ENCODE measurements at regions not wholly inside any gene's neighbourhood (a gene's known extent, or its start where the extent isn't known, plus 50 kb on each side); places are given as distances from the start of the nearest gene placed in this dataset.

GRCh38 chr6:55696501-55696900 lies 117.5 kb upstream of the HMGCLL1 start:
- DNase-seq (ENCODE audit: low spot score) (no peak), FAIRE-seq (no peak)

- no peak for DNase-seq (ENCODE audit: low spot score)
- no peak for FAIRE-seq
Observed at GRCh38 chr6:55696041-55696440, 117.0 kb upstream of the HMGCLL1 start.

- FAIRE-seq (no peak), DNase-seq (ENCODE audit: low spot score) (no peak)
Observed at GRCh38 chr6:55694759-55695158, 115.8 kb upstream of the HMGCLL1 start.

GRCh38 chr6:55694148-55694547 lies 115.2 kb upstream of the HMGCLL1 start:
- FAIRE-seq: no peak
- peak; percentile 5 for DNase-seq (ENCODE audit: low spot score)

GRCh38 chr6:55679503-55679902 lies 100.5 kb upstream of the HMGCLL1 start:
- DNase-seq (ENCODE audit: low spot score) (no peak), FAIRE-seq (no peak)

GRCh38 chr6:55678330-55679224 lies 99.6 kb upstream of the HMGCLL1 start:
- FAIRE-seq (no peak), DNase-seq (ENCODE audit: low spot score) (no peak)

GRCh38 chr6:55676736-55677135 lies 97.7 kb upstream of the HMGCLL1 start:
- DNase-seq (ENCODE audit: low spot score): no peak
- FAIRE-seq: no peak

- FAIRE-seq: no peak
- no peak for DNase-seq (ENCODE audit: low spot score)
Observed at GRCh38 chr6:55675941-55676340, 96.9 kb upstream of the HMGCLL1 start.

- no peak for FAIRE-seq
Observed at GRCh38 chr6:55674672-55675071, 95.7 kb upstream of the HMGCLL1 start.

GRCh38 chr6:55670850-55671413 lies 91.9 kb upstream of the HMGCLL1 start:
- FAIRE-seq (no peak), DNase-seq (ENCODE audit: low spot score) (no peak)

More at GRCh38 chr6:55674672-55675071, 95.7 kb upstream of the HMGCLL1 start:
- DNase-seq (ENCODE audit: low spot score): no peak

- FAIRE-seq (no peak), DNase-seq (ENCODE audit: low spot score) (no peak)
Observed at GRCh38 chr6:55669028-55669427, 90.0 kb upstream of the HMGCLL1 start.

GRCh38 chr6:55668591-55668990 lies 89.6 kb upstream of the HMGCLL1 start:
- DNase-seq (ENCODE audit: low spot score) (no peak), FAIRE-seq (no peak)

GRCh38 chr6:55667341-55667740 lies 88.3 kb upstream of the HMGCLL1 start:
- FAIRE-seq (no peak), DNase-seq (ENCODE audit: low spot score) (no peak)

- DNase-seq (ENCODE audit: low spot score) (no peak), FAIRE-seq (no peak)
Observed at GRCh38 chr6:55666606-55667225, 87.7 kb upstream of the HMGCLL1 start.

- FAIRE-seq: no peak
- DNase-seq (ENCODE audit: low spot score): no peak
Observed at GRCh38 chr6:55666037-55666436, 87.0 kb upstream of the HMGCLL1 start.

- FAIRE-seq (no peak), DNase-seq (ENCODE audit: low spot score) (no peak)
Observed at GRCh38 chr6:55664591-55665587, 85.9 kb upstream of the HMGCLL1 start.

GRCh38 chr6:55663914-55664313 lies 84.9 kb upstream of the HMGCLL1 start:
- DNase-seq (ENCODE audit: low spot score) (no peak), FAIRE-seq (no peak)

- no peak for FAIRE-seq
- DNase-seq (ENCODE audit: low spot score): no peak
Observed at GRCh38 chr6:55659304-55659703, 80.3 kb upstream of the HMGCLL1 start.

- no peak for FAIRE-seq
- no peak for DNase-seq (ENCODE audit: low spot score)
Observed at GRCh38 chr6:55654445-55654844, 75.5 kb upstream of the HMGCLL1 start.

- DNase-seq (ENCODE audit: low spot score) (no peak), FAIRE-seq (no peak)
Observed at GRCh38 chr6:55652429-55652828, 73.4 kb upstream of the HMGCLL1 start.

GRCh38 chr6:55651015-55651414 lies 72.0 kb upstream of the HMGCLL1 start:
- FAIRE-seq: no peak
- DNase-seq (ENCODE audit: low spot score): no peak
